HCT116 (cell line): ENCODE measurements at regions not wholly inside any gene's neighbourhood (a gene's known extent, or its start where the extent isn't known, plus 50 kb on each side); places are given as distances from the start of the nearest gene placed in this dataset.

Experiments used
- RAD21 ChIP-seq: IDR thresholded peaks from 2 replicates; pipeline ENCODE4 v1.6.1; 2012; ENCODE audit warnings: low read depth, mild to moderate bottlenecking
- SRF ChIP-seq: IDR thresholded peaks from 2 replicates; pipeline ENCODE4 v1.6.1; 2012; ENCODE audit warnings: low read depth

DNA sequence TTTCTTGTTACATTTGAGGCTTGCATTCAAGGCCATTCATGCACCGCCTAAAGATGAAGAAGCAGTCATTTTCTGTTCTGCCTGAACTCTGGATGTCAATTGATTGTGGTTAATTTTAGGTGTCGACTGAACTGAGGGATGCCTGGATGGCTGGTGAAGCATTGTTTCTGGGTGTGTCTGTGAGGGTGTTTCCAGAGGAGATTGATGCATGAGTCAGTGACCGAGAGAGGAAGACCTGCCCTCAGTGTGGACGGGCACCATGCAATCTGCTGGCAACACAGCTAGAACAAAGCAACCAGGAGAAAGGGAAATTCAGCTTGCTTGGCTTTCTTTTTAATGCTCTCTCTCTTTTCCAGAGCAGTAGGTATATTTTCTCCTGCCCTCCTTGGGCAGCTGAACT, 164.1 kb upstream of the ECI2 start:
- no peak for TF ChIP-seq RAD21
- no peak for TF ChIP-seq SRF
